A673 (cell line): ENCODE measurements at regions not wholly inside any gene's neighbourhood (a gene's known extent, or its start where the extent isn't known, plus 50 kb on each side); places are given as distances from the start of the nearest gene placed in this dataset.
"Not testable (repeated sequence)": the region's sequence is repeated elsewhere in the genome, so short reads cannot be mapped to it uniquely, and the experiment has no call there.

Experiments used
- BruUV-seq: library from RNA; stranded (reverse); fragments of 400-500 nt; replicated peaks from 2 replicates; lab custom pipeline; 2021; lab: Mats Ljungman, UMichigan
- CTCF ChIA-PET: fragments of 300-600 bp; sonication (Branson Sonifier 250); formaldehyde crosslinking; loops from one replicate; lab custom pipeline; 2022; ENCODE audit warnings: antibody characterized with exemption; lab: Charles Lee
- POLR2A ChIA-PET: fragments of 300-600 bp; sonication (Branson Sonifier 250); formaldehyde crosslinking; loops from one replicate; lab custom pipeline; 2022; ENCODE audit warnings: antibody characterized with exemption; ENCODE audit not compliant: low non-redundant PET; lab: Charles Lee
- DNase-seq: peaks from one replicate; pipeline ENCODE4 v3.0.0-alpha.2; 2015; ENCODE audit warnings: low spot score
- H3K27ac ChIP-seq: fragments of 200-600 bp; sonication (generic); 2 replicates; pipeline ENCODE4 v1.5.1; 2016; ENCODE audit warnings: mixed run types, low read depth, mild to moderate bottlenecking, mixed read lengths, antibody characterized with exemption, low read length; ENCODE audit not compliant: poor library complexity, severe bottlenecking
- H3K27me3 ChIP-seq: fragments of 200-600 bp; sonication (generic); replicated peaks from 2 replicates; pipeline ENCODE4 v1.6.1; 2017; ENCODE audit warnings: mixed run types, low read depth, mild to moderate bottlenecking, mixed read lengths, antibody characterized with exemption, low read length; ENCODE audit not compliant: insufficient read depth, poor library complexity
- H3K36me3 ChIP-seq: fragments of 200-600 bp; sonication (generic); 2 replicates; pipeline ENCODE4 v1.6.1; 2016; ENCODE audit warnings: mixed run types, mild to moderate bottlenecking, mixed read lengths, antibody characterized with exemption, low read length; ENCODE audit not compliant: insufficient read depth, poor library complexity, severe bottlenecking
- H3K4me1 ChIP-seq: fragments of 200-600 bp; sonication (generic); 2 replicates; pipeline ENCODE4 v1.6.1; 2017; ENCODE audit warnings: mixed run types, mild to moderate bottlenecking, mixed read lengths, antibody characterized with exemption, low read length; ENCODE audit not compliant: insufficient read depth, poor library complexity, severe bottlenecking
- H3K4me3 ChIP-seq: fragments of 200-600 bp; sonication (generic); 2 replicates; pipeline ENCODE4 v1.5.1; 2016; ENCODE audit warnings: low read depth, mixed run types, mild to moderate bottlenecking, mixed read lengths, low read length; ENCODE audit not compliant: poor library complexity, severe bottlenecking
- H3K9me3 ChIP-seq: fragments of 200-600 bp; sonication (generic); 2 replicates; pipeline ENCODE4 v1.6.1; 2016; ENCODE audit warnings: mixed run types, low read depth, mild to moderate bottlenecking, mixed read lengths, antibody characterized with exemption, low read length; ENCODE audit not compliant: poor library complexity, severe bottlenecking
- EZH2 ChIP-seq: fragments of 200-600 bp; sonication (generic); IDR thresholded peaks from 2 replicates; pipeline ENCODE4 v1.6.1; 2017; ENCODE audit warnings: borderline replicate concordance, low read depth, mild to moderate bottlenecking, mixed read lengths, antibody characterized with exemption, low read length; ENCODE audit not compliant: poor library complexity, severe bottlenecking
- intact Hi-C: fragments of 100-400 bp; cut with micrococcal nuclease; formaldehyde crosslinking; loops from one replicate; pipeline ENCODE4 v1.10.0; 2022; ENCODE audit not compliant: unreplicated experiment
- TF ChIP-seq, protein P1 (sequence below): fragments of 300-800, 200-600 bp; sonication (generic); conservative IDR thresholded peaks from 2 replicates; pipeline ENCODE4 v1.5.1; 2017; ENCODE audit warnings: low read depth, mild to moderate bottlenecking, antibody characterized with exemption, low read length, moderate library complexity, mixed read lengths

DNA sequence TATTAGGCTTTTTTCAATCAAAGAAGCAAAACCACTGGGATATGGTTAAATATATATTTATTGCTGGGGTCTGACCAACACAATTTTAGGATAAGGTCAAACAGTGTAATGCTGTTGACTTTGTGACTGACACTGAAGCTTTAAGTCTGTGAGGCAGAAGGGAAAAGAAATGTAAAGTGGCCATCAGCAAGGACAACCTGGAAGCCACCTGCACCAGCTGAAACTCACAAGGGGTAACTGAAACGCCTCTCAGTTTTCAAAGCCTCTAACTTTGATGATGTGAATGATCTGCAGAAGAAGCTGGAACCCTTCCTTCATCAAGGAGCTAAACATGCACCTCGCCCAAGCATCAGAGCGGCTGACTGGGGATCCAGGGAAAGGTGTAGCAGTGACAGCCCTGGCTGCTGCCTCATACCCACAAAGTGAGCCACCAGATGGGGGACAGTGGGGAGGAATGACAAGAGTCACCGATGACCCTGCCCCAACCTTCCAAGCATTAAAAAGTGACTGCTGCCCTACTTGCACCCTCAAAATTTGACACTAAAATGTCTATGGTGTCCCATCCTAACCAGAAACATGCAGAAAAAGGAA lies 284.9 kb upstream of the CNTNAP2 start:
- peaks cover 4% of the 10 kb centered on the region for H3K9me3 ChIP-seq
- no peak for DNase-seq
- no peaks in the 10 kb centered on the region for H3K4me1 ChIP-seq
- CTCF ChIA-PET, result no interaction called here
- no peak overlapping the region for H3K4me3 ChIP-seq
- TF ChIP-seq EZH2, result no peak
- TF ChIP-seq, protein P1, sequence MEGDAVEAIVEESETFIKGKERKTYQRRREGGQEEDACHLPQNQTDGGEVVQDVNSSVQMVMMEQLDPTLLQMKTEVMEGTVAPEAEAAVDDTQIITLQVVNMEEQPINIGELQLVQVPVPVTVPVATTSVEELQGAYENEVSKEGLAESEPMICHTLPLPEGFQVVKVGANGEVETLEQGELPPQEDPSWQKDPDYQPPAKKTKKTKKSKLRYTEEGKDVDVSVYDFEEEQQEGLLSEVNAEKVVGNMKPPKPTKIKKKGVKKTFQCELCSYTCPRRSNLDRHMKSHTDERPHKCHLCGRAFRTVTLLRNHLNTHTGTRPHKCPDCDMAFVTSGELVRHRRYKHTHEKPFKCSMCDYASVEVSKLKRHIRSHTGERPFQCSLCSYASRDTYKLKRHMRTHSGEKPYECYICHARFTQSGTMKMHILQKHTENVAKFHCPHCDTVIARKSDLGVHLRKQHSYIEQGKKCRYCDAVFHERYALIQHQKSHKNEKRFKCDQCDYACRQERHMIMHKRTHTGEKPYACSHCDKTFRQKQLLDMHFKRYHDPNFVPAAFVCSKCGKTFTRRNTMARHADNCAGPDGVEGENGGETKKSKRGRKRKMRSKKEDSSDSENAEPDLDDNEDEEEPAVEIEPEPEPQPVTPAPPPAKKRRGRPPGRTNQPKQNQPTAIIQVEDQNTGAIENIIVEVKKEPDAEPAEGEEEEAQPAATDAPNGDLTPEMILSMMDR, result no peak
- no peak overlapping the region for H3K27ac ChIP-seq
- intact Hi-C loops, result no loop called here
- POLR2A ChIA-PET, result no interaction called here
- no TSS peak for BruUV-seq
- no peaks in the 10 kb centered on the region for H3K27me3 ChIP-seq
- H3K36me3 ChIP-seq, result no peaks in the 10 kb centered on the region

DNA sequence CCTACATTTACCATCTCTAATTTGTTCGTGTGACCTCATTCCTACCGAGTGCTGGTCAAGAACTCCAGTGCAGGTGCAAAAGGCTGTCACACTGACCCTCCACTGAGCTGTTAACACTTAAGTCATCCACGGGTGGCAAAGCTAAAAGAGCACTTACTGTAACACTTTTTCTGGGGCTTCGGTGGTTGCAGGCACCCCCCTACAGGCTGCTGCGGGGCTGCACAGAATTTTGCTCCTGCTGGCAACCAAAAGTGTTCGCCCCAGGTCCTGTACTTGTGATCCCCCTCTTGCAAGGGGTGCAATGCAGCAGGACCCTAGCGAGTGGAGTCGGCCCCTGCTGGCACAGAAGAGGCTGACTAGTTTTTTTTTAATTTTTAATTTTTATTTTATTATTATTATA lies 298.9 kb upstream of the CNTNAP2 start:
- no peaks in the 10 kb centered on the region for H3K27me3 ChIP-seq
- H3K4me1 ChIP-seq, result no peaks in the 10 kb centered on the region
- TF ChIP-seq, protein P1, result no peak
- no peak for TF ChIP-seq EZH2
- no peak overlapping the region for H3K27ac ChIP-seq
- ChIA-PET POLR2A (no interaction called here), CTCF (no interaction called here)
- H3K36me3 ChIP-seq, result no peaks in the 10 kb centered on the region
- DNase-seq, result no peak
- H3K9me3 ChIP-seq, result peaks cover 6% of the 10 kb centered on the region
- H3K4me3 ChIP-seq, result no peak overlapping the region
- no TSS peak for BruUV-seq
- intact Hi-C loops, result no loop called here

DNA sequence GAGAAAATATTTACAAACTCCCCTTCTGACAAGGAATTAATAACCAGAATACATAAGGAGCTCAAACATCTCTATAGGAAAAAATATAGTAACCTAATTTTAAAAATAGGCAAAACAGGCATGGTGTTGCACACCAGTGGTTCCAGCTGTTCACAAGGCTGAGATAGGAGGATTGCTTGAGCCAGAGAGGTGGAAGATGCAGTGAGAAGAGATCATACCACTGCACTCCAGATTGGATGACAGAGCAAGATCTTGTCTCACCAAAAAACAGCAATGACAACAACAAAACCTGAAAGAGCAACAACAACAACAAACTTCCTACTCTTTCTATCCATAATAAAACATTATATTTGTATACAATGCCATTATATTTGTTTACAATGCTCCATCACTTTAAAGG lies 304.4 kb upstream of the CNTNAP2 start:
- CTCF ChIA-PET, result no interaction called here

DNA sequence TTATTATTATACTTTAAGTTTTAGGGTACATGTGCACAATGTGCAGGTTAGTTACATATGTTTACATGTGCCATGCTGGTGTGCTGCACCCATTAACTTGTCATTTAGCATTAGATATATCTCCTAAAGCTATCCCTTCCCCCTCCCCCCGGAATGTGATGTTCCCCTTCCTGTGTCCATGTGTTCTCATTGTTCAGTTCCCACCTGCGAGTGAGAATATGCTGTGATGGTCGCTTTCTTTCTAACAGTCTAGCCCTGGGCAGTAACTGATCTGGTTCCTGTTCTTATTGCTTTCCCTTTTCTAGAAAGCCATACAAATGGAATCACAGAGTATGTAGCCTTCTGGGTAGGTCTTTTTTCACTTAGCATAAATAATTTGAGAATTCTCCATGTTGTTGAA lies 311.1 kb upstream of the CNTNAP2 start:
- DNase-seq, POLR2A ChIA-PET, H3K4me3 ChIP-seq, H3K36me3 ChIP-seq, H3K9me3 ChIP-seq, intact Hi-C loops, CTCF ChIA-PET, H3K27ac ChIP-seq, H3K27me3 ChIP-seq, BruUV-seq, H3K4me1 ChIP-seq: not testable (repeated sequence)

More for the DNA sequence above, 304.4 kb upstream of the CNTNAP2 start:
- Histone ChIP-seq H3K27ac (no peak overlapping the region), H3K36me3 (no peaks in the 10 kb centered on the region), H3K4me3 (no peak overlapping the region), H3K27me3 (no peaks in the 10 kb centered on the region), H3K9me3 (no peaks in the 10 kb centered on the region), H3K4me1 (no peaks in the 10 kb centered on the region)
- no TSS peak for BruUV-seq
- POLR2A ChIA-PET, result no interaction called here
- intact Hi-C loops, result no loop called here
- no peak for TF ChIP-seq EZH2
- TF ChIP-seq, protein P1, result no peak
- DNase-seq, result no peak
